ENCODE measurements at regions not wholly inside any gene's neighbourhood (a gene's known extent, or its start where the extent isn't known, plus 50 kb on each side); places are given as distances from the start of the nearest gene placed in this dataset.

- peaks cover 2% of the 10 kb centered on the region for H3K27me3 ChIP-seq (ENCODE audit: insufficient read depth, low read length)
- H3K9me3 ChIP-seq (ENCODE audit: low read length), result no peaks in the 10 kb centered on the region
- no peak overlapping the region for H2AFZ ChIP-seq (ENCODE audit: low read depth, low read length)
- H3K4me3 ChIP-seq (ENCODE audit: low read length), result no peak overlapping the region
- no peaks in the 10 kb centered on the region for H3K36me3 ChIP-seq (ENCODE audit: insufficient read depth, low read length)
- H3K4me1 ChIP-seq (ENCODE audit: insufficient read depth, low read length), result peaks cover 8% of the 10 kb centered on the region
These were observed 53.4 kb downstream of the RPLP1 start for GRCh38 chr15:69505956-69506556.

- Histone ChIP-seq H3K4me1 (ENCODE audit: insufficient read depth, low read length) (peaks cover 8% of the 10 kb centered on the region), H3K9me3 (ENCODE audit: low read length) (no peaks in the 10 kb centered on the region), H3K27me3 (ENCODE audit: insufficient read depth, low read length) (peaks cover 2% of the 10 kb centered on the region), H3K4me3 (ENCODE audit: low read length) (no peak overlapping the region), H2AFZ (ENCODE audit: low read depth, low read length) (no peak overlapping the region), H3K36me3 (ENCODE audit: insufficient read depth, low read length) (no peaks in the 10 kb centered on the region)
These were observed 56.0 kb downstream of the RPLP1 start for GRCh38 chr15:69508659-69509058.

- Histone ChIP-seq H3K4me1 (ENCODE audit: insufficient read depth, low read length) (peaks cover 8% of the 10 kb centered on the region), H3K9me3 (ENCODE audit: low read length) (no peaks in the 10 kb centered on the region), H3K4me3 (ENCODE audit: low read length) (no peak overlapping the region), H3K27me3 (ENCODE audit: insufficient read depth, low read length) (peaks cover 2% of the 10 kb centered on the region), H2AFZ (ENCODE audit: low read depth, low read length) (no peak overlapping the region), H3K36me3 (ENCODE audit: insufficient read depth, low read length) (no peaks in the 10 kb centered on the region)
These were observed 56.5 kb downstream of the RPLP1 start for GRCh38 chr15:69509131-69509530.

- Histone ChIP-seq H3K9me3 (ENCODE audit: low read length) (no peaks in the 10 kb centered on the region), H3K27me3 (ENCODE audit: insufficient read depth, low read length) (no peaks in the 10 kb centered on the region), H3K4me3 (ENCODE audit: low read length) (no peak overlapping the region), H3K4me1 (ENCODE audit: insufficient read depth, low read length) (peaks cover 7% of the 10 kb centered on the region), H2AFZ (ENCODE audit: low read depth, low read length) (no peak overlapping the region), H3K36me3 (ENCODE audit: insufficient read depth, low read length) (no peaks in the 10 kb centered on the region)
These were observed 57.9 kb downstream of the RPLP1 start for GRCh38 chr15:69510556-69510955.

- H2AFZ ChIP-seq (ENCODE audit: low read depth, low read length), result no peak overlapping the region
These were observed 58.4 kb downstream of the RPLP1 start for GRCh38 chr15:69511015-69511414.

GRCh38 chr15:69511716-69512340 lies 59.2 kb downstream of the RPLP1 start:
- no peaks in the 10 kb centered on the region for H3K4me1 ChIP-seq (ENCODE audit: insufficient read depth, low read length)
- no peaks in the 10 kb centered on the region for H3K9me3 ChIP-seq (ENCODE audit: low read length)
- H3K4me3 ChIP-seq (ENCODE audit: low read length), result no peak overlapping the region
- no peaks in the 10 kb centered on the region for H3K27me3 ChIP-seq (ENCODE audit: insufficient read depth, low read length)
- no peaks in the 10 kb centered on the region for H3K36me3 ChIP-seq (ENCODE audit: insufficient read depth, low read length)
- no peak overlapping the region for H2AFZ ChIP-seq (ENCODE audit: low read depth, low read length)

More at GRCh38 chr15:69511015-69511414, 58.4 kb downstream of the RPLP1 start:
- no peaks in the 10 kb centered on the region for H3K27me3 ChIP-seq (ENCODE audit: insufficient read depth, low read length)
- no peak overlapping the region for H3K4me3 ChIP-seq (ENCODE audit: low read length)
- no peaks in the 10 kb centered on the region for H3K9me3 ChIP-seq (ENCODE audit: low read length)
- H3K4me1 ChIP-seq (ENCODE audit: insufficient read depth, low read length), result peaks cover 3% of the 10 kb centered on the region
- H3K36me3 ChIP-seq (ENCODE audit: insufficient read depth, low read length), result no peaks in the 10 kb centered on the region

- Histone ChIP-seq H3K27me3 (ENCODE audit: insufficient read depth, low read length) (no peaks in the 10 kb centered on the region), H3K9me3 (ENCODE audit: low read length) (no peaks in the 10 kb centered on the region)
These were observed 60.9 kb downstream of the RPLP1 start for GRCh38 chr15:69513450-69513960.

GRCh38 chr15:69513986-69514385 lies 61.4 kb downstream of the RPLP1 start:
- no peaks in the 10 kb centered on the region for H3K9me3 ChIP-seq (ENCODE audit: low read length)
- no peak overlapping the region for H2AFZ ChIP-seq (ENCODE audit: low read depth, low read length)
- no peaks in the 10 kb centered on the region for H3K27me3 ChIP-seq (ENCODE audit: insufficient read depth, low read length)
- no peaks in the 10 kb centered on the region for H3K36me3 ChIP-seq (ENCODE audit: insufficient read depth, low read length)
- no peak overlapping the region for H3K4me3 ChIP-seq (ENCODE audit: low read length)
- no peaks in the 10 kb centered on the region for H3K4me1 ChIP-seq (ENCODE audit: insufficient read depth, low read length)

More at GRCh38 chr15:69513450-69513960, 60.9 kb downstream of the RPLP1 start:
- Histone ChIP-seq H3K36me3 (ENCODE audit: insufficient read depth, low read length) (no peaks in the 10 kb centered on the region), H2AFZ (ENCODE audit: low read depth, low read length) (no peak overlapping the region), H3K4me1 (ENCODE audit: insufficient read depth, low read length) (no peaks in the 10 kb centered on the region), H3K4me3 (ENCODE audit: low read length) (no peak overlapping the region)

- no peaks in the 10 kb centered on the region for H3K27me3 ChIP-seq (ENCODE audit: insufficient read depth, low read length)
- H2AFZ ChIP-seq (ENCODE audit: low read depth, low read length), result no peak overlapping the region
- no peaks in the 10 kb centered on the region for H3K9me3 ChIP-seq (ENCODE audit: low read length)
- H3K4me3 ChIP-seq (ENCODE audit: low read length), result no peak overlapping the region
- no peaks in the 10 kb centered on the region for H3K36me3 ChIP-seq (ENCODE audit: insufficient read depth, low read length)
- H3K4me1 ChIP-seq (ENCODE audit: insufficient read depth, low read length), result no peaks in the 10 kb centered on the region
These were observed 62.9 kb downstream of the RPLP1 start for GRCh38 chr15:69515508-69515907.

GRCh38 chr15:69515926-69516325 lies 63.3 kb downstream of the RPLP1 start:
- Histone ChIP-seq H3K4me1 (ENCODE audit: insufficient read depth, low read length) (no peaks in the 10 kb centered on the region), H3K9me3 (ENCODE audit: low read length) (no peaks in the 10 kb centered on the region), H3K36me3 (ENCODE audit: insufficient read depth, low read length) (no peaks in the 10 kb centered on the region), H3K4me3 (ENCODE audit: low read length) (no peak overlapping the region), H3K27me3 (ENCODE audit: insufficient read depth, low read length) (no peaks in the 10 kb centered on the region), H2AFZ (ENCODE audit: low read depth, low read length) (no peak overlapping the region)

GRCh38 chr15:69517052-69517451 lies 64.4 kb downstream of the RPLP1 start:
- H2AFZ ChIP-seq (ENCODE audit: low read depth, low read length), result no peak overlapping the region
- no peak overlapping the region for H3K4me3 ChIP-seq (ENCODE audit: low read length)
- H3K36me3 ChIP-seq (ENCODE audit: insufficient read depth, low read length), result no peaks in the 10 kb centered on the region
- no peaks in the 10 kb centered on the region for H3K4me1 ChIP-seq (ENCODE audit: insufficient read depth, low read length)
- no peaks in the 10 kb centered on the region for H3K9me3 ChIP-seq (ENCODE audit: low read length)
- no peaks in the 10 kb centered on the region for H3K27me3 ChIP-seq (ENCODE audit: insufficient read depth, low read length)

- Histone ChIP-seq H3K4me1 (ENCODE audit: insufficient read depth, low read length) (no peaks in the 10 kb centered on the region), H2AFZ (ENCODE audit: low read depth, low read length) (no peak overlapping the region), H3K4me3 (ENCODE audit: low read length) (no peak overlapping the region), H3K27me3 (ENCODE audit: insufficient read depth, low read length) (no peaks in the 10 kb centered on the region), H3K9me3 (ENCODE audit: low read length) (no peaks in the 10 kb centered on the region), H3K36me3 (ENCODE audit: insufficient read depth, low read length) (no peaks in the 10 kb centered on the region)
These were observed 66.2 kb downstream of the RPLP1 start for GRCh38 chr15:69518806-69519205.

GRCh38 chr15:69520067-69520466 lies 67.4 kb downstream of the RPLP1 start:
- H3K27me3 ChIP-seq (ENCODE audit: insufficient read depth, low read length), result no peaks in the 10 kb centered on the region
- H3K9me3 ChIP-seq (ENCODE audit: low read length), result no peaks in the 10 kb centered on the region
- H3K4me3 ChIP-seq (ENCODE audit: low read length), result no peak overlapping the region
- no peaks in the 10 kb centered on the region for H3K36me3 ChIP-seq (ENCODE audit: insufficient read depth, low read length)
- peaks cover 4% of the 10 kb centered on the region for H3K4me1 ChIP-seq (ENCODE audit: insufficient read depth, low read length)
- H2AFZ ChIP-seq (ENCODE audit: low read depth, low read length), result no peak overlapping the region

Data from neuron (in vitro differentiated cells).